ENCODE measurements at regions not wholly inside any gene's neighbourhood (a gene's known extent, or its start where the extent isn't known, plus 50 kb on each side); places are given as distances from the start of the nearest gene placed in this dataset.

DNA sequence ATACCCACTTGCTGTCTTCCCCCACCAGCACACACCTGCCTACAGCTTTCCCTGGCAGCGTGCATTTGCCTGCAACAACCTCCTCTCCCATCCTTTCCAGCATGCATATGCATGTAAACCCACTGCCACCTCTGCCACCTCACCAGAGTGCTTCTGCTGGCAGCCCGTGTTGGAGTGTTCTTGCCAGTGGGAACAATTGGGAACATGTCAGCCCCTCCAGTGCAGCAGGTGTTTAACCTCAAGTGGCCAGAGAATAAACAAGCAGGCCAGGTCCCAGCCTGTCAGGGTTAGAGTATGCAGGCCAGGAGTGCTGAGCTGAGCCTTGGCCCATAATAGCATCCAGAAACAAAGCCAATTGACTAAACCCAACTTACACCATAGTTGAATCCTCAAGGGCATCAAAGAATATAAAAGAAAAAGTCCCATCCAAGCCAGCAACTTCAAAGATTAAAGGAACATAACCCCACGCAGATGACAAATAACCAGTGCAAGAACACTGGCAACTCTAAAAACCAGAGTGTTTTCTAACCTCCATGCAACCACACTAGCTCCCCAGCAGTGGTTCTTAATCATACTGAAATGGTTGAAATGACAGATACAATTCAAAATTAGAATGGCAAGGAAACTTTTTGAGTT is 1212.1 kb upstream of the CITED2 start:
- in situ Hi-C loops (cut with MboI; ENCODE audit: low sequenced_read_pairs): no loop called here

DNA sequence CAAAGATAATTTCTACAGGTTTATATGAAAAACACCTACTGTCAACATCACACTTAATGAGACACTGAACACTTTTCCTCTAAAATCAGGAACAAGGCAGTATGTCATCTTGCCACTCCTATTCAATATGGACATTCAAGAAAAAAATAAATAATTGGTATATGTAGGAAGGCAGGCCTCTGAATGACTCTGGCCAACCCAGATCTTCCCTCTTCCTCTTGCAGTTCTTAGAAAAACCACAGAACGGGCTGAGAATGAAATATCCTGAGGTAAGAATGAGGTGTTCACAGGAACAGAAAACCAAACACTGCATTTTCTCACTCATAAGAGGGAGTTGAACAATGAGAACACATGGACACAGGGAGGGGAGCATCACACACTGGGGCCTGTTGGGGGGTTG is 1207.2 kb upstream of the CITED2 start:
- in situ Hi-C loops (cut with MboI; ENCODE audit: low sequenced_read_pairs): no loop called here

DNA sequence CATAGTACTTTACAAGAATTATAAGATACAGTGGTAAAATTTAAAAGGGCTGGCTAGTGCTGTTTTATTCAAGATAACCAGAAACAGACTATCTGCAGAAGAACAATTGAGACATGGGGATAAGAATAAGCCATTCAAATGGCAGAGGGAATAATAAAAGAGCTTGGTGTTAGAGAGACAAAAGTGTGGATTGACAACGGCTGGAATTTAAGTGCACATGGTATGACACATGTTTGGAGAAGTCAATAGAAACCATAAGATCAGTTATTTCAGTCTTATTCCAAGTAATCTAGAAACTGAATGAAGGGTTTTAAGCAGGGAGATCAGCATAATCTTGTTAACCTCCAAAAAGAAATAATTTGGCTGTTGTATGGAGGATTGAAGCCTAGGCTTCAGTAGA is 1205.5 kb upstream of the CITED2 start:
- in situ Hi-C loops (cut with MboI; ENCODE audit: low sequenced_read_pairs): no loop called here

DNA sequence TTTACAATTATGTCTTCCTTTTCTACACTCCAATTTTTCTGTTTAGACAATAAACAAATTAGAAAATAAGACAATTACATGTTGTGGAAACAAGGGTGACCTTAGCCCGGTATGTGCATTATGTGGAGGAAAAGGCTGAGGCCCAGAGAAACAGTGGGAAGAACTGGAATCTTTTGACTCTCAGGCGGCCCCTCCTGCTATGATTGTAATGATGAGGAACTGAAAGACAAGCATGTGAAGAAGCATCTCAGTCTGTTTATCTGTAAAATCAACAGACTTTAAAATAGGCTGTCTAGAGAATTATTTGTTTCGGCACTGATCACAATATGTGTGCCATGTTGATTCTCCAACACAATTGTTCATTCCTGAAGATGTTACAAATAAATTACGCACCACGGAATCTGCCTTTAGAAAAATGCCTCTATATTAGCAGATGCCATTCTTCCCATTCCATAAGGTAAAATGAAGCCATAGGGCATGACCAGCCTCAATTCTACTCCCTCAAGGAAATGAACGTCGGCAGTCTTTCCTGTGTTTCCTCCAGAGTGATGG is 1201.6 kb upstream of the CITED2 start:
- in situ Hi-C loops (cut with MboI; ENCODE audit: low sequenced_read_pairs): no loop called here

DNA sequence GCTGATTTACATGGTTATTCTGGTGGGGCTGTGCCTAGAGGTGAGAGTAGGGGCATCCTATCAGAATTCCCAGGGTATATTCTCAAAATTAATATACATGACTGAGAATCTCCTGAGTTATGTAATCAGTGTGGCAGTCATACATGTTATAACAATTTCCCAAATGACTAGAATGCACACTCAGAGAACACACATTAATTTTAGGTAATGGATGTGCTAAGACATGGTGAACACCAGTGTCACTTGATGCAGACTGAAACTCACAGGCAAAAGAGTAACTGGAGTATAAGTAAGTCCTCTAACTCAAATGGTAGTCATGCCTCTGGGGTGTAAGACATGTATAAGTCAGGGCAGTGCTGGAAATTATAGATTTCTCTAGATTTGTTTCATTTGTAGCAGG is 1198.4 kb upstream of the CITED2 start:
- in situ Hi-C loops (cut with MboI; ENCODE audit: low sequenced_read_pairs): no loop called here

DNA sequence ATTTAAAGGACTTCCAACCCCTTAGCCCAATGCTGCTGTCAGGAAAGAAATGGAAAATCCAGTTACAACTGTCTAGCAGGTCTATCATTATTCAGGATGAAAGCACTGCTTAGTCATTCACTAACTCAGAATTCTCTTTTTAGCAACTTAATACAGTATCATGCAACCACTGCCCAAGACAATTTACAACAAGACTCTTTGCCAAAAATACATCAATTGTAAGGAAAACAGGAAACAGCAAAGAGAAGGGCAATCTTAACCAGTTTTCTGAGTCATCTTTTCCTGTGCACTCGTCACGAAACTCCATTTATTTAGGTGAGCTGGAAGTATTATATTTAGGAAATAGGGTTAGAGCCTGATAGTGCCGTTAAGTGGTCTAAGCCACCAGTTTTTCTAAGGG is 1197.7 kb upstream of the CITED2 start:
- in situ Hi-C loops (cut with MboI; ENCODE audit: low sequenced_read_pairs): no loop called here

DNA sequence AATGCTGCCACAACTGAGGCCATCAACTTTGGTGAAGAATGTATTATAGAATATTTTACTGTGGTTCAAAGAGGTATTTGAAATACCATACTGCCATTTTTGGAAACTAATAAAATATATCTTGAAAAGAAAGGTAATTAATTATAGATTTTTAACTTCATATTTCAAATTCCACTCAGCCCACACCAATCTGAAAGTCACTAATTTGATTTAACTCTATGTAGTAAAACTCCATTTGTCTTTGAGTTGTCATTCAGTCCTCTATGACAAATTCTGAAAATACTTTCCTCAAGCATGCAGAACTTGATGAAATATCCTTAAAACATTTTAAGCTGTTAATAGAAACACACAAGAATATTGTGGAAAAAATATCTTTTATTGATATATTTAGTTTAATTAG is 1196.7 kb upstream of the CITED2 start:
- in situ Hi-C loops (cut with MboI; ENCODE audit: low sequenced_read_pairs): no loop called here

DNA sequence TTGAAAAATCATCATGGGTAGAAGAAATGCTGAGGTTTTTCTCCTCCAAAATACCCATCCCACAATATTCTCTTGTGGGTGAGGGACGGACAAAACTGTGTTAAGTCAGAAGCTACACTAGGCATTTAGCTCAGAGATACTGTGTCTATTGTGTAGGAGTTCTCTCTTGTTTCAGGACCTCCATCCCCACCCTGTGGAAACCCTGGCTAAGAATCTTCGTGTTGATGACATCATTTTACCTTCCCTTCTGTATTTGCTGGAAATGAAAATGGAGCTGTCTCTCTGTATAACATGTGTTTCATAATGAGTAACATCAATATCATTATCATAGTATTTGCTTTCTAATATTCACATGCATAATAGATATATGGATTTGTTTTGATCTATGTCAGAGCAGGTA is 1193.0 kb upstream of the CITED2 start:
- in situ Hi-C loops (cut with MboI; ENCODE audit: low sequenced_read_pairs): no loop called here

DNA sequence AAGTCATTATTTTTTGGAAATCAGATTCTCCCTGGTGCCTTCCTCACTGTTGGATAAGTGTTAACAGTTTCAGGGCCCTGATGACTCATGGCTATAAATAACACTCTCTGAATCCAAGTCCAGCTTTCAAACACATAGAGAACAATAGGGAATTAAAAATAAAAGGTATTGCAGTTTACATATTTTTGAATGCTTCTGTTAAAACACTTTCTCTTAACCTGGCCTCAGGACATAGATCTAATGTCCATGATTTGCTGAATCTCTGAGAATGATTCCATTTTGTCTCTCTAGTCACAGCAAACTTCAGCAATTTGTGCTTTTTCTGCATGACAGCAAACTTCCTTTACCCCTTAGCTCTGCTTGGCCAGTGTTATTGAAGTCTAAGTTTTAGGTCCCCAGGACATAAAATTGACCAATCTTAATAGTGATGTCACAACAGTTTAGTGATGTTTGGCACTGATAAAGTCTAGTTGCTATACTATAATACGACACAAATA is 1192.4 kb upstream of the CITED2 start:
- in situ Hi-C loops (cut with MboI; ENCODE audit: low sequenced_read_pairs): no loop called here

DNA sequence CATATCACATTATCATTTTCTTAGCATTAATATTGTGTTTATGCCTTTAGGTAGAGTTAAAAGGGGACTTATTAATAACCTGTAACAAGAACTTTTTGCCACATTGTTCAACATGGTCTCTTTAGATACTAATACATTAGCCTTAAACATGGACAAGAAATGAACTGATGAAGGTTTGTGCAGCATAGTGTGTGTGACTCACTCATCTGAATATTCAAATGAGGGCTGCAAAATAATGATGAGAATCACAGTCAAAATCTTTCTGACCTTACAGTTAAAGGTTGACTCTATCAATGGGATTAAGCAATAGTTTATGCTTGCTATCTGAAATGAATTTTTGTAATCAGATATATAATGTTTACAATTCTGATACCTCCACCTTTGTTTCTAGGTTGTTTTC is 1189.3 kb upstream of the CITED2 start:
- in situ Hi-C loops (cut with MboI; ENCODE audit: low sequenced_read_pairs): no loop called here

DNA sequence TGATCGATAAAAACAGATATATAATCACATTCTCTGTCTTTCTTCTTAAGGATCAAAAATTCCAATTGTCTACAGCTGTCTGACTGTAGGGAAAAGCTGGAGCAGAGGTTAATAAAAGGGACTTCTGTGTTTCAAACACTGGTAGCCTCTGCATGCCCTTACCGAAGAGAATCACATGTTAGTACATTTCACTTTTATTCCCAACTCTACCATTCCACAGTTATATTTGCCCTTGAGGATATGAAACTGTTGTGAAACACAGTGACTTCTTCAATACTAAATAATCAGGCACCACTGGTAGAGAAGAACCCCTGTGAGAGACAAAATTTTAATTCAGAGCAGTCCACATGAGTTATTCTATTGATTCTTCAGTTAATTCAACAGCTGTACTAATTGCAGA is 1187.3 kb upstream of the CITED2 start:
- in situ Hi-C loops (cut with MboI; ENCODE audit: low sequenced_read_pairs): no loop called here

DNA sequence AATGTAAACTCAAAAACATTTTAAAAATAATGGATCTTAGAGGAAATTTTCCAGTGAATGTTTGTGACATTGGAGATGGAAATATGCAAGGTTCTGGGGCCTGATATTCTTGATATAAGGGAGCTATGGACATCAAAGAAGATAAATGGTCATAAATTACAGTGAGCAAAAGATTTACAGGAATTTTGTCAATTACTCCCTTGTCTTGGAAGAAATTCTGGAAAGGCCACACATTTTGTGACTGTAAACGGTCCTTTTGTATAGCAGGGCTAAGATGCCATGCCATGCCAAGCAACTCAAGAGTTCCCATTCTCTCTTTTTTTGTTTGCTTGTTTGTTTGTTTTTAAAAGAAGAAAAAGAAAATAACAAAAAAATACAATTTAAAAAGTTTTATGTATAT is 1186.2 kb upstream of the CITED2 start:
- in situ Hi-C loops (cut with MboI; ENCODE audit: low sequenced_read_pairs): no loop called here

DNA sequence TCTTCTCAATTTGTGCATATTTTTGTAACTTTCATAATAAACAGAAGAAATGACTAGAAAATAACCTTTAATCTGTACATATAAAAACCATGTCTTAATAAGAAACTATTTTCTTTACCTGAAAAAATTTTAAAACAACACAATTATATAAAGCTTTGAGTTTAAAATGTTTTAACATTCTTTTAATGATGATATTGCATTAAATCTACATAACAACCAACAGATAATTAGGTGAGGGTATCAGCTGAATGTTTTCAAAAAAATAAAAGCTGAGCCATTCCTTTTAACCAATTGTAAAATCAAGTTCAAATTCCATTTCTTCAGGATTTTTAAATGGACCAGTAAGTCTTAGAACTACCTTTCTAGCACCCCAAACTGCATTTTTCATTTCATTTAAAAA is 1185.0 kb upstream of the CITED2 start:
- in situ Hi-C loops (cut with MboI; ENCODE audit: low sequenced_read_pairs): no loop called here

DNA sequence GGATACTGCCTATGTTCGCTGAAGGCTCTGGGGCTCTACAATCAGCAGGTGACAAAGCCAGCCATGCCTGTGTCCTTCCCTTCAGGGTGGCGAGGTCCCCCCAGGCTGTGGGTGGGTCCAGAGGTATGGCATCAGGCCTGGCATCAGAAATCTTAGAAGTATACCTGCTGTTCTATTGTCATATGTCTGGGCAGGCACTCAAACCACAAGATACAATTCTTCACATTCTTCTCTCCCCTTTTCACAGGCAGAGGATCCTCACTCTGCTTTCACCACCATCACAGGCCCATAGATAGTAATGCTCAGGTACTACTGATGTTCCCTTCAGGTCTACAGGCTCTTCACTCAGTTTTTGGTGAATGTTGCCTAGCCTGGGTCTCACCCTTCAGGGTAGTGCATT is 1180.0 kb upstream of the CITED2 start:
- in situ Hi-C loops (cut with MboI; ENCODE audit: low sequenced_read_pairs): no loop called here

DNA sequence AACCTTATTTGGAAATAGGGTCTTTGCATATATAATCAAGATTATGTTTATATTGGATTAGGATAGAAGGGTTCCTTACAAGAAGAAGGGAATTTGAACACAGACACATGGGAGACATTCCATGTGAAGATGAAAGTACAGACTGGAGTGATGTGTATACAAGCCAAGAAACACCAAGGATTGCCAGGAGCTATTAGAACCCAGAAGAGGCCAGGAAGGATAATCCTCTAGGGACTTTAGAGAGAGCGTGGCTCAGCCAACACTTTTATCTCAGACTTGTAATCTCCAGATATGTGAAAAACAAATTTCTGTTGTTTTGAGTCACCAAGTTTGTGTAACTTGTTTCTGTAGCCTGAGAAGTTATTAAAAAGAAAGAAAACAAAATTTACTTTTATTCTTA is 1173.9 kb upstream of the CITED2 start:
- in situ Hi-C loops (cut with MboI; ENCODE audit: low sequenced_read_pairs): no loop called here

DNA sequence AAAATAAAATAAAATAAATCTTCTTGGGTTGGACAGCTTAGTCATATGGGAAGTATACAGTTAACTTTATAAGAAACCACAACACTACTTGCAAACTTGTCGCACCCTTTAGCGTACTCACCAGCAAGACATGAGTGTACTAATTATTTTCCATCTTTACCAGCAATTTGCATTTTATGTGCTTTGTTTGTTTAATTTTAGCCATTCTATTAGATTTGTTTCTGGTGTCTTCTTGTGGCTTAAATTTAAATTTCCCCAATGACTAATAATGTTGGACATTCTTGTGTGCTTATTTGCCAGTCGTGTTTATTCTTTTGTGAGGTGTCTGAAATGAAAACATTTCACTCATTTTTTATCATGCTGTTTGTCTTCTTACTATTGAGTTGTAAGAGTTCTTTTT is 1172.2 kb upstream of the CITED2 start:
- in situ Hi-C loops (cut with MboI; ENCODE audit: low sequenced_read_pairs): no loop called here

DNA sequence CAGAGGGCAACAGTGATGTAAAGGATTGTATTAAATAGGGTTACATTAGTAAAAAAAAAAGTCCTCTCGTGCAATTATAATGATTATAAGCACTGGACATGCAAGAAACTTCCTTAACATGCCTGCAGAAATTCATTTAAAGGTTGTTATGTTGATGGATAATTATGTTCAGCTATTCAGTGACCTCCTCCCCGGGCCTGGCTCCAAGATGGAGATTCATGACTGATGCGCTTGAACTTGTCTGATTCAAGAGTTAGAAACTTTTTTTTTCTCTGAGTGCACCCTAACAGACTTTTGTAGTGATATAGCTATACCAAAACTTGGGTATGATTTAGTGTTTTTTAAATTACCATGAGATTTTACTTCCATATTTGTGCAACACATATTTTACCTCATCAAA is 1170.0 kb upstream of the CITED2 start:
- in situ Hi-C loops (cut with MboI; ENCODE audit: low sequenced_read_pairs): no loop called here

DNA sequence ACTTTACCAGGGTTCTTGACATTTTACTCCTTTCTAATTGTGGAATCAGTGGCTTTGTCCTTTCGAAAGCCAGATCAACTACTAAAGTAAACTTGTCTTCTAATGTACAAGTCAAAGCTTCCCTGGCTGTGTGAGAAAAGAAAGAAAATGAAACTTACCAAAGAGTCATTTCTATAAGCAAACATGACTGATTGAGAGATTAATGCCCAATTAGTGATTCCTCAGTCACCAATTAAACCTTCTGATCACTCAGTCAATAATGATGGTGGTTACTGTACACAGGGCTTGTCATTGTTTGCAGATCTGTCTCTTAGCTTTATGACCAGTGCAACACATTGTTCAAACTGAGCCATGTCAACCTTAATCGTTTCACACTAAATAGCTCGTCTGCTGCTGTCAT is 1168.4 kb upstream of the CITED2 start:
- in situ Hi-C loops (cut with MboI; ENCODE audit: low sequenced_read_pairs): no loop called here

DNA sequence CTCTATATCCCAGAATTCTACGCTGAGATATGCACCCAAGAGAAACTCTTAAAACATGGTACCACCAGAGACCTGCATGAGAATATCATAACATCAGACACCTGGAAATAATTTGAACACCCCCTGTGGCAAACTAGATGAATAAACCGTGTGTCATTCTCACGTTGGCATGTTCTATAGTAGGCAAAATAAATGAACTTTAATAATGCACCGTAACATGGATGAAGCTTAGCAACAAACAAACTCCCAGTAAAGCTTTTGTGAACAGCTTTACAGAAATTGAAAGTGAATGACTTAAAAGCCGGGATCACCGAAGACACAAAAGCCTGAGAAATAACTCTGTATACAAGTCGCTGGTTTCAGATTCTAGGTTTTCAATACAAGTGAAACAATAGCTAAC is 1166.8 kb upstream of the CITED2 start:
- in situ Hi-C loops (cut with MboI; ENCODE audit: low sequenced_read_pairs): no loop called here

DNA sequence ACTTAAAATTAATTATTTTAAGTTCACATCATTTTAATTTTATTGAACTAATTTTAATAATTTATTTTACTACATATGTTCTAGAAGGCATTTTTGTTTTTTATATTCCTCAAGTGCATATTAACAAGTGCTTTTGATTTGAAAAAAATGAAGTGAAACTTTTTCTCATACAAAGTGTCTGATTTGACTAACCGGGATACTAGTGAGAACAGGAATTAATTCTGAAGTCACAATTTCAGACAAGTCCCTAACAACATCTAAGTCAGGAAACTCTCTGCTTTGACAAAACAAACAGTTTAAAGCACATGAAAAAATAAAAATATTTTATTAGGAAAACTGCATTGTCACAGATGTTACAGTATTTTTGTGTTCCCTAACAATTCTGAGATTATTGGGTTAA is 1166.3 kb upstream of the CITED2 start:
- in situ Hi-C loops (cut with MboI; ENCODE audit: low sequenced_read_pairs): no loop called here

DNA sequence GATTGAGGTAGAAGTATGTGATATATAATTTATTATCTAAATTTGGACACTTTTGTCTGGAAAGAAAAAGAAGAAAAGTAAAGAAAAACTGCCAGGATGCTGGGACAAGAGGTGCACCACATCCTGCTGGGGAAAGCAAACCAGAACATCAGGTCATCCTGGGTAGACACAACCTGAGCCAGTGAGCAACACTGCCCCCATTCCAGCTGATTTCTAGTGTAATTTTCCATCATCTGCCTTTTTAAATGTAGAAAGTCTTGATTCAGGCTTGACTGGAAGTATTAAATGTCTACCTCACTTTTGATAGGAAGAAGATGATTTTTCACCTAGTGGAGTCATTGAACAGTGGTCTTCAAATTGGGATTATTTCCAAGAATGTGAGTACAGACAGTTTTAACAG is 1164.5 kb upstream of the CITED2 start:
- in situ Hi-C loops (cut with MboI; ENCODE audit: low sequenced_read_pairs): no loop called here

DNA sequence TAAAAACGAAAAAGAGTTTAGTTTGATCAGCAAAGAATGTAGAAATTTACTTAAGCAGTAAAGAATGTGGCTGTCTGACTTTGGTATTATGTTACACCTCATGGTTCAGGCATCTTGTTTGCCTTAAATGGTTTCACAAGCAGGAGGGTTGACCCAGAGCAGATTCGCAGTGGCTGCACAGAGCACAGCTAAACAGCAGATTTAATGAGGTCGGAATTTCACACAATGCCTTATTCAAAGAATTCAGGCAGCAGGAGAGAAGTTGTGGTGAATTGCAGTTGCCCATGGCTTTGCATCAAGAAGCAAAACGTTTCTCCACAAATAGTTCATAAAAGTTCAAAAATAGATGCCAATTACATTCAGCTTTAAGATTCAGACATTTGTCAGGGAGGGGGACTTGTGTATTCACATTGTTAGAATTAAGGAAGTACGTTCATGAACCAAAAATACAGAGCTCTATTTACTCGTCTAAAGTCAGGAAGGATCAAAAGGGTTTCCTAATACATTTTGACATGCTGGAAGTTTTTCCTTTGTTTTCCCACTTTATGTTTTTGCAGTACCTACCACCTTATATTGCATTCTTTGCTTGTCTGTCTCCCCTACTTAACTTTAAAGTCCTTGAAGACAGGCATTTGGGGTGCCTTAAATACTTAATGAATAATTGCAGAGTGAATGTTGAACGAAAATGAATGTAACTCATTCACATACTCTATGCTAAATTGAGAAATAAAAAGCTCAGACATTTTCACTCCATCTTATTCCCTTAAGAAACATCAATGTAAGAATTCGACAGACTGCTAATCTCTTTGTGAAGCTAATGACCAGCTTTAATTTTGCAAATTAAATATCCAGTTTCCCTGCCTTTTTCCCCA is 1163.6 kb upstream of the CITED2 start:
- in situ Hi-C loops (cut with MboI; ENCODE audit: low sequenced_read_pairs): no loop called here

Data from HL-60/S4 treated with retinoic acid at 250 ng/mL for 4 days and 3 days (cell line).